ENCODE measurements at regions not wholly inside any gene's neighbourhood (a gene's known extent, or its start where the extent isn't known, plus 50 kb on each side); places are given as distances from the start of the nearest gene placed in this dataset.
"Not testable (repeated sequence)": the region's sequence is repeated elsewhere in the genome, so short reads cannot be mapped to it uniquely, and the experiment has no call there.

GRCh38 chr7:88586890-88587289 is 172.6 kb upstream of the ZNF804B start:
- 45 to 63% methylated on average over 3 of the region's 3 CpGs for WGBS, 2 donors
- Histone ChIP-seq H3K36me3 (no peaks in the 10 kb centered on the region), H3K9me3 (peaks cover 0 to 5% (median 0%) of the 10 kb centered on the region in 3 donors), H3K4me3 (no peak overlapping the region), H3K4me1 (no peaks in the 10 kb centered on the region), H3K27me3 (no peaks in the 10 kb centered on the region), H3K27ac (no peak overlapping the region)
- no peak for DNase-seq
- intact Hi-C loops (cut with DNase I) = no loop called here
- no peak for TF ChIP-seq POLR2A (IDR thresholded peaks at IDR 0.05)
- TF ChIP-seq CTCF (IDR thresholded peaks at IDR 0.05) = no peak

GRCh38 chr7:88586219-88586618 is 173.3 kb upstream of the ZNF804B start:
- no peak for DNase-seq
- intact Hi-C loops (cut with DNase I) = no loop called here
- no peaks in the 10 kb centered on the region for H3K36me3 ChIP-seq
- WGBS, 2 donors = 36 to 46% methylated on average over 3 of the region's 3 CpGs
- no peak overlapping the region for H3K4me3 ChIP-seq
- TF ChIP-seq POLR2A (IDR thresholded peaks at IDR 0.05) (no peak), CTCF (IDR thresholded peaks at IDR 0.05) (no peak)
- H3K27ac ChIP-seq = no peak overlapping the region
- H3K27me3 ChIP-seq = no peaks in the 10 kb centered on the region
- no peaks in the 10 kb centered on the region for H3K4me1 ChIP-seq
- no peaks in the 10 kb centered on the region for H3K9me3 ChIP-seq

- intact Hi-C loops (cut with DNase I) = no loop called here
- H3K36me3 ChIP-seq = no peaks in the 10 kb centered on the region
- no peak for DNase-seq
- WGBS, 2 donors = 43 to 46% methylated on average over 2 of the region's 2 CpGs
- no peak overlapping the region for H3K4me3 ChIP-seq
- no peaks in the 10 kb centered on the region for H3K27me3 ChIP-seq
- no peak overlapping the region for H3K27ac ChIP-seq
- TF ChIP-seq POLR2A (IDR thresholded peaks at IDR 0.05) (no peak), CTCF (IDR thresholded peaks at IDR 0.05) (no peak)
- H3K4me1 ChIP-seq = no peaks in the 10 kb centered on the region
- peaks cover 0 to 2% (median 0%) of the 10 kb centered on the region in 3 donors for H3K9me3 ChIP-seq
Observed at GRCh38 chr7:88576720-88577119, 182.8 kb upstream of the ZNF804B start.

DNA sequence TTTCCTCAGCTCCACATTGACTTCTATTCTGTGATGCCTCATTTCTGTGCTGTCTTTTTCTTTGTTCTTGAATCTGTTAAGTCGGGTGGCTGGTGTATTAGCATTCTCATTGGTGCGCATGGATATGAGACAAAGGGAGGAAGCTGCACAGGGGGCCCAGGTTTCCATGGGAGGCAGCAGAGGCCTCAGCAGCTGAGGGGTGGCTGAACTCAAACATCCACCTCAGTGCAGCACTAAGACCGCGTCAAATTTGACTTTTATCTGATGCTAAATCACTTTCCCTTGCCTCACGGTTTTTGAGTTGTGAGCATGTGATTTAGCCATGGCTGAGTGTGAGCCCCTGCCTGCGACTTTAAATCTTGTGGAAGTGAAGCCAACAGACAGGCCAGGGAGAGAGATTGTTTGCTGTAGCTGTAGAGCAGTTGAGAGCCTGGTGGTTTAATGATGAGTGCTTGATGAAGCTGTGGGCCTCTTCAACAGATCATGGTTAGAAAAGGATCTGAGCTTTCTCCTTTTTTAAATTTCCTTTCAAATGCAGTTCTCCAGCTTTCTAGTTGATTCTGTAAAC is 193.3 kb upstream of the ZNF804B start:
- Histone ChIP-seq H3K36me3 (no peaks in the 10 kb centered on the region), H3K27me3 (no peaks in the 10 kb centered on the region), H3K4me3 (no peak overlapping the region), H3K4me1 (no peaks in the 10 kb centered on the region), H3K27ac (no peak overlapping the region), H3K9me3 (no peaks in the 10 kb centered on the region)
- TF ChIP-seq POLR2A (IDR thresholded peaks at IDR 0.05) (no peak), CTCF (IDR thresholded peaks at IDR 0.05) (no peak)
- intact Hi-C loops (cut with DNase I) = no loop called here
- WGBS, 2 donors = 62 to 70% methylated on average over 5 to 6 of the region's 6 CpGs
- no peak for DNase-seq

GRCh38 chr7:88565401-88565800 is 194.1 kb upstream of the ZNF804B start:
- Histone ChIP-seq H3K36me3 (no peaks in the 10 kb centered on the region), H3K4me3 (no peak overlapping the region), H3K27me3 (no peaks in the 10 kb centered on the region), H3K4me1 (no peaks in the 10 kb centered on the region), H3K27ac (no peak overlapping the region), H3K9me3 (no peaks in the 10 kb centered on the region)
- 84 to 89% methylated on average over 9 of the region's 9 CpGs for WGBS, 2 donors
- DNase-seq = no peak
- intact Hi-C loops (cut with DNase I) = no loop called here
- TF ChIP-seq POLR2A (IDR thresholded peaks at IDR 0.05) (no peak), CTCF (IDR thresholded peaks at IDR 0.05) (no peak)

DNA sequence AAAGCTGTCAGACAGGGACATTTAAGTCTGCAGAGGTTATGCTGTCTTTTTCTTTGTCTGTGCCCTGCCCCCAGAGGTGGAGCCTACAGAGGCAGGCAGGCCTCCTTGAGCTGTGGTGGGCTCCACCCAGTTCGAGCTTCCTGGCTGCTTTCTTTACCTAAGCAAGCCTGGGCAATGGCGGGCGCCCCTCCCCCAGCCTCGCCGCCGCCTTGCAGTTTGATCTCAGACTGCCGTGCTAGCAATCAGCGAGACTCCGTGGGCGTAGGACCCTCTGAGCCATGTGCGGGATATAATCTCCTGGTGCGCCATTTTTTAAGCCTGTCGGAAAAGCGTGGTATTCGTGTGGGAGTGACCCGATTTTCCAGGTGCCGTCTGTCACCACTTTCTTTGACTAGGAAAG is 203.1 kb upstream of the ZNF804B start:
- WGBS, 2 donors = 81 to 96% methylated on average over 10 to 14 of the region's 17 CpGs
- H3K4me1 ChIP-seq; H3K27me3 ChIP-seq; H3K4me3 ChIP-seq; H3K36me3 ChIP-seq; H3K9me3 ChIP-seq; DNase-seq; intact Hi-C loops (cut with DNase I); H3K27ac ChIP-seq: not testable (repeated sequence)

GRCh38 chr7:88554847-88555246 is 204.7 kb upstream of the ZNF804B start:
- H3K4me1 ChIP-seq; H3K27me3 ChIP-seq; H3K9me3 ChIP-seq; H3K27ac ChIP-seq; H3K4me3 ChIP-seq; DNase-seq; intact Hi-C loops (cut with DNase I); H3K36me3 ChIP-seq: not testable (repeated sequence)
- 86% methylated on average over 4 of the region's 4 CpGs for WGBS, 2 donors

Measured in esophagus squamous epithelium (tissue), 5 donors.